ENCODE measurements at regions not wholly inside any gene's neighbourhood (a gene's known extent, or its start where the extent isn't known, plus 50 kb on each side); places are given as distances from the start of the nearest gene placed in this dataset.

DNA sequence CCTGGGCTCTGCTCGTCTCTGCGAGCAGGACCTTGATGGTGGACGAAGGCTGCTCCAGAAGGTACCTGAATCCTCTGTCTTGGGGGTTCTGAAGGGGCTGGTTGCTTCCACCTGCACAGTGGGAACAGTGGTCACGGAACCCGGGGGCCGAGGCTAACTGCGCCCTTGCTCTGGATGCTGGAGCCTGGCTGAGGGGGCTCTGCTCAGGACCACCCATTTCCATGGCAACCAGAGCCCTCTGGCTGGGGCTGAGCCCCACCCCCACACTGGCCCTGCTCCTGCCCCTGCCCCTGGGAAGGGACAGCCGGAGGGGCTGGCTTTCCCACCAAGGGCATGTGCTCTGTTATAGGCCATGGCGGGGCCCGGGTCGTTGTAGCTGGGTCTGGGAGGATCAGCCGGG lies 462.3 kb downstream of the PTPRU start:
- no peak overlapping the region for H3K27ac Mint-ChIP-seq
- H3K4me3 Mint-ChIP-seq, result no peak overlapping the region
- no peaks in the 10 kb centered on the region for H3K4me1 Mint-ChIP-seq (ENCODE audit: low read depth)
- DNase-seq (ENCODE audit: low spot score), result no peak
- H3K9me3 Mint-ChIP-seq, result no peaks in the 10 kb centered on the region
- no peaks in the 10 kb centered on the region for H3K36me3 Mint-ChIP-seq (ENCODE audit: low read depth)
- H3K27me3 Mint-ChIP-seq (ENCODE audit: low read depth), result peaks cover 6% of the 10 kb centered on the region

- no peak for DNase-seq (ENCODE audit: low spot score)
- no peaks in the 10 kb centered on the region for H3K9me3 Mint-ChIP-seq
- peaks cover 6% of the 10 kb centered on the region for H3K27me3 Mint-ChIP-seq (ENCODE audit: low read depth)
- H3K27ac Mint-ChIP-seq, result no peak overlapping the region
- no peak overlapping the region for H3K4me3 Mint-ChIP-seq
- no peaks in the 10 kb centered on the region for H3K36me3 Mint-ChIP-seq (ENCODE audit: low read depth)
- no peaks in the 10 kb centered on the region for H3K4me1 Mint-ChIP-seq (ENCODE audit: low read depth)
Measured at GRCh38 chr1:29698033-29698432, 461.7 kb downstream of the PTPRU start.

GRCh38 chr1:29697391-29697780 lies 461.1 kb downstream of the PTPRU start:
- Mint-ChIP-seq H3K4me3 (no peak overlapping the region), H3K27me3 (ENCODE audit: low read depth) (peaks cover 6% of the 10 kb centered on the region), H3K36me3 (ENCODE audit: low read depth) (no peaks in the 10 kb centered on the region), H3K9me3 (no peaks in the 10 kb centered on the region), H3K4me1 (ENCODE audit: low read depth) (no peaks in the 10 kb centered on the region), H3K27ac (no peak overlapping the region)
- no peak for DNase-seq (ENCODE audit: low spot score)

- Mint-ChIP-seq H3K9me3 (no peaks in the 10 kb centered on the region), H3K4me1 (ENCODE audit: low read depth) (no peaks in the 10 kb centered on the region), H3K27me3 (ENCODE audit: low read depth) (peaks cover 7% of the 10 kb centered on the region), H3K36me3 (ENCODE audit: low read depth) (no peaks in the 10 kb centered on the region), H3K4me3 (no peak overlapping the region), H3K27ac (no peak overlapping the region)
- no peak for DNase-seq (ENCODE audit: low spot score)
Measured at GRCh38 chr1:29696656-29697390, 460.5 kb downstream of the PTPRU start.

GRCh38 chr1:29695803-29696202 lies 459.5 kb downstream of the PTPRU start:
- H3K36me3 Mint-ChIP-seq (ENCODE audit: low read depth), result no peaks in the 10 kb centered on the region
- no peaks in the 10 kb centered on the region for H3K9me3 Mint-ChIP-seq
- H3K4me3 Mint-ChIP-seq, result no peak overlapping the region

GRCh38 chr1:29695036-29695435 lies 458.7 kb downstream of the PTPRU start:
- no peak overlapping the region for H3K27ac Mint-ChIP-seq
- no peak for DNase-seq (ENCODE audit: low spot score)
- H3K4me3 Mint-ChIP-seq, result no peak overlapping the region
- H3K9me3 Mint-ChIP-seq, result no peaks in the 10 kb centered on the region
- H3K4me1 Mint-ChIP-seq (ENCODE audit: low read depth), result no peaks in the 10 kb centered on the region
- H3K36me3 Mint-ChIP-seq (ENCODE audit: low read depth), result no peaks in the 10 kb centered on the region
- peaks cover 10% of the 10 kb centered on the region for H3K27me3 Mint-ChIP-seq (ENCODE audit: low read depth)

More at GRCh38 chr1:29695803-29696202, 459.5 kb downstream of the PTPRU start:
- DNase-seq (ENCODE audit: low spot score), result no peak
- H3K27me3 Mint-ChIP-seq (ENCODE audit: low read depth), result peaks cover 8% of the 10 kb centered on the region
- H3K4me1 Mint-ChIP-seq (ENCODE audit: low read depth), result no peaks in the 10 kb centered on the region
- H3K27ac Mint-ChIP-seq, result no peak overlapping the region

DNA sequence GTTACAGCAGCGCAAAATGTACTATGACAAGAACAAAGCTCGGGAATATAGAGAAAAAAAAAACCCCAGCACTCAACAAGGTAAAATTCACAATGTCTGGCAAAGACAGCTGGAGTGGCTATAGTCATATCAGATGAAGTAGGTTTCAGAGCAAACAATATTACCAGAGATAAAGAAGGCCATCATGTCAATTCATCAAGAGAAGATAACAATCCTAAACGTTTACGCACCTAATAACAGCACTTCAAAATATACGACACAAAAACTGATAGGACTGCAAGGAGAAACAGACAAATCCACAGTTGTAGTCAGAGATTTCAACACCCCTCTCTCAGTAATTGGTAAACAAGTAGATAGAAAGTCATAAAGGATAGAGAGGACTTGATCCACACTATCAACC lies 455.2 kb downstream of the PTPRU start:
- H3K36me3 Mint-ChIP-seq (ENCODE audit: low read depth), result no peaks in the 10 kb centered on the region
- no peaks in the 10 kb centered on the region for H3K9me3 Mint-ChIP-seq
- peaks cover 4% of the 10 kb centered on the region for H3K27me3 Mint-ChIP-seq (ENCODE audit: low read depth)
- no peak for DNase-seq (ENCODE audit: low spot score)
- no peak overlapping the region for H3K4me3 Mint-ChIP-seq
- H3K4me1 Mint-ChIP-seq (ENCODE audit: low read depth), result peaks cover 7% of the 10 kb centered on the region
- no peak overlapping the region for H3K27ac Mint-ChIP-seq

- no peak overlapping the region for H3K27ac Mint-ChIP-seq
- H3K36me3 Mint-ChIP-seq (ENCODE audit: low read depth), result no peaks in the 10 kb centered on the region
- peaks cover 7% of the 10 kb centered on the region for H3K4me1 Mint-ChIP-seq (ENCODE audit: low read depth)
- H3K4me3 Mint-ChIP-seq, result no peak overlapping the region
- no peaks in the 10 kb centered on the region for H3K9me3 Mint-ChIP-seq
- DNase-seq (ENCODE audit: low spot score), result no peak
- peaks cover 4% of the 10 kb centered on the region for H3K27me3 Mint-ChIP-seq (ENCODE audit: low read depth)
Measured at GRCh38 chr1:29690156-29690555, 453.8 kb downstream of the PTPRU start.

- H3K36me3 Mint-ChIP-seq (ENCODE audit: low read depth), result no peaks in the 10 kb centered on the region
- no peak for DNase-seq (ENCODE audit: low spot score)
- peaks cover 7% of the 10 kb centered on the region for H3K4me1 Mint-ChIP-seq (ENCODE audit: low read depth)
- H3K9me3 Mint-ChIP-seq, result no peaks in the 10 kb centered on the region
- H3K4me3 Mint-ChIP-seq, result no peak overlapping the region
- no peak overlapping the region for H3K27ac Mint-ChIP-seq
- H3K27me3 Mint-ChIP-seq (ENCODE audit: low read depth), result peaks cover 4% of the 10 kb centered on the region
Measured at GRCh38 chr1:29689372-29690030, 453.2 kb downstream of the PTPRU start.

- no peaks in the 10 kb centered on the region for H3K9me3 Mint-ChIP-seq
- peak; percentile 71 for DNase-seq (ENCODE audit: low spot score)
- peak overlapping the region; percentile 60 for H3K27ac Mint-ChIP-seq
- no peaks in the 10 kb centered on the region for H3K36me3 Mint-ChIP-seq (ENCODE audit: low read depth)
- H3K4me1 Mint-ChIP-seq (ENCODE audit: low read depth), result peaks cover 7% of the 10 kb centered on the region
- peak overlapping the region; percentile 23 for H3K4me3 Mint-ChIP-seq
- H3K27me3 Mint-ChIP-seq (ENCODE audit: low read depth), result peaks cover 4% of the 10 kb centered on the region
Measured at GRCh38 chr1:29688471-29689365, 452.4 kb downstream of the PTPRU start.

DNA sequence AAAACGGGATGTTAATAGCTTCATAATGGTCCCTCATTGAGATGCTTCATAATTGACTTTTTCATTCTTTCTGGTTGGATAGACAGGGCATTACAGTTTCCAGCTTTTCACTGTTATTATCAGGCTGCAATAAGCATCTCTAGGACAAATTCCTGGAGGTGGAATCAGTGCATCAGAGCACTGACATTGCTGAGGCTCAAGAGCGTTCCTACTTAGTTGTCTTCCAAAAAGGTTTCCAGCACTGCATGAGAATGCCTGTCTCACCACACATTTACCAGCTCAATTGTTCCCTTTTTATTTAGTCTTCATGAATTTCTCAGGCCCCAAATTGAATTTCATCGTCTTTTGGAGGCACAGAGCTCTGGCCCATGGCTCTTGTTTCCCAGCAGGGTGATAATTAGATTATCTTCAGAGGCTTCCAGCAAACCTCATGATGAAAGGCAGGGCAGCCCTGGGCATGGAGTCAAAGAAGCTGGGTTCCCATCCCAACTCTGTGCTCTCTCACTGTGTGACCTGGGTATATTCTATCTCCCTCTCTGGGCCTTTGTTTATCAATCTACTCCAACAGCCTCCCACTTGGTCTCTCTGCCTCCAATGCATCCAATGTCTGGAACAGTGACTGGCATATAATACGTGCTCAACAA lies 451.4 kb downstream of the PTPRU start:
- Mint-ChIP-seq H3K27me3 (ENCODE audit: low read depth) (peaks cover 4% of the 10 kb centered on the region), H3K9me3 (no peaks in the 10 kb centered on the region), H3K27ac (peak overlapping the region; percentile 60), H3K4me3 (peak overlapping the region; percentile 23), H3K4me1 (ENCODE audit: low read depth) (peaks cover 7% of the 10 kb centered on the region), H3K36me3 (ENCODE audit: low read depth) (no peaks in the 10 kb centered on the region)
- DNase-seq (ENCODE audit: low spot score), result no peak

GRCh38 chr1:29687166-29687565 lies 450.8 kb downstream of the PTPRU start:
- no peak overlapping the region for H3K27ac Mint-ChIP-seq

DNA sequence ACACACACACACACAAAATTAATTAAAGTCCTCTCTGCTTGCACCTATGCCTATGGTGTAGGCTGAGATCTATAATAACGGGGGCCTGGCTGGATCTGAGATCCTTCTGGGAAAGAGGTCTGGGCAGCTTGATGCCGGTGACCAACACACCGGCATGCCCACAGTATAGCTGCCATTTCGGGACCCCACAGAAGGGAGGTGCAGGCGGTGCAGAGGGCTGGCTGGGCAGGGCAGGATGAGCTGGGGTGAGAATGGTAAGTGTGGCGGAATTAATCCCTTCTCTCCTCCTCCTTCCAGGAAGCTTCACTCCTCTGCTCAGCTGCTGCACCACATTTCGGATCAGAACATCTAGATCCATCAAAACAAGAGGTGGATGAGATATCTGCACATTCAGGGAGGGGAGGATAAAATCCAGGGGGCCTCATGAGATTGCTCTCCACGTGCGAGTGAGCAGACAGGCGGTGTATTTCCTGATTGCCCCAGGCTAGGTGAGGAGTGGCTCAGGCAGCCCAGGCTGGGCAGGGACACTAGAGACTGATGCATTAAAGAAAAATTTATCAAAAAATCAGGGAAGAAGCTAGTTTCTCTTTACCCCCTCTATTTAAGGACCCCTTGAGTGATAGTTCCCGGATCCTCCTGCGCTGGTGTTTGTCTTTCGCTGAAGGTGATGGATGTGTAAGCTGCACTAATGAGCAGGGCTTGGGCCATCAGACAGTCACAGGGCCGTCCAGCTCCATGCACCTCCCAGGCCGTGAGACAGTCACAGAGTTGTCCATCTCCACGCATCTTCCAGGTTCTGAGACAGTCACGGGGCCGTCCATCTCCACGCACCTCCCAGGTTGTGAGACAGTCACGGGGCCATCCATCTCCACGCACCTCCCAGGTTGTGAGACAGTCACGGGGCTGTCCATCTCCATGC lies 449.9 kb downstream of the PTPRU start:
- Mint-ChIP-seq H3K4me3 (no peak overlapping the region), H3K4me1 (ENCODE audit: low read depth) (peaks cover 7% of the 10 kb centered on the region), H3K27me3 (ENCODE audit: low read depth) (peaks cover 3% of the 10 kb centered on the region), H3K36me3 (ENCODE audit: low read depth) (no peaks in the 10 kb centered on the region), H3K9me3 (no peaks in the 10 kb centered on the region), H3K27ac (no peak overlapping the region)
- no peak for DNase-seq (ENCODE audit: low spot score)

More at GRCh38 chr1:29687166-29687565, 450.8 kb downstream of the PTPRU start:
- no peak for DNase-seq (ENCODE audit: low spot score)
- Mint-ChIP-seq H3K9me3 (no peaks in the 10 kb centered on the region), H3K4me1 (ENCODE audit: low read depth) (peaks cover 7% of the 10 kb centered on the region), H3K36me3 (ENCODE audit: low read depth) (no peaks in the 10 kb centered on the region), H3K27me3 (ENCODE audit: low read depth) (peaks cover 4% of the 10 kb centered on the region), H3K4me3 (no peak overlapping the region)
